ENCODE measurements at regions not wholly inside any gene's neighbourhood (a gene's known extent, or its start where the extent isn't known, plus 50 kb on each side); places are given as distances from the start of the nearest gene placed in this dataset.

GRCh38 chr2:42914314-42914713 is 121.9 kb upstream of the HAAO start:
- no peak for DNase-seq (ENCODE audit: low spot score)
- H3K9ac ChIP-seq (ENCODE audit: low read depth in 1 of 2, low read length in 2 of 2), result no peak overlapping the region
- peak overlapping the region in 1 of 2 donors; percentile 16 for H3K27ac ChIP-seq (ENCODE audit: low read depth in 1 of 2, low read length in 2 of 2)
- H3K9me3 ChIP-seq (ENCODE audit: control insufficient read depth in 4 of 4, low read length in 3 of 4), result no peaks in the 10 kb centered on the region
- H3K27me3 ChIP-seq (ENCODE audit: control insufficient read depth in 4 of 4, insufficient read depth in 4 of 4, low read length in 3 of 4), result no peaks in the 10 kb centered on the region
- TF ChIP-seq CTCF (IDR thresholded peaks at IDR 0.05; ENCODE audit: low read depth, low read length, missing input control), result no peak
- no peak for TF ChIP-seq ZBTB33 (IDR thresholded peaks at IDR 0.05)
- no peak for TF ChIP-seq NR2F2 (IDR thresholded peaks at IDR 0.05)
- no peak for TF ChIP-seq REST (IDR thresholded peaks at IDR 0.05)
- no peak for TF ChIP-seq HNF4A (conservative IDR thresholded peaks at IDR 0.05)
- no peak for TF ChIP-seq RXRA (IDR thresholded peaks at IDR 0.05)
- no peak for TF ChIP-seq ATF3 (IDR thresholded peaks at IDR 0.05)
- no peak for TF ChIP-seq MAX (IDR thresholded peaks at IDR 0.05)
- TF ChIP-seq EGR1 (IDR thresholded peaks at IDR 0.05; ENCODE audit: low read depth in 2 of 2), result no peak
- no peak for TF ChIP-seq SP1 (IDR thresholded peaks at IDR 0.05)
- TF ChIP-seq FOXA2 (IDR thresholded peaks at IDR 0.05), result no peak
- TF ChIP-seq HNF4G (IDR thresholded peaks at IDR 0.05), result no peak
- TF ChIP-seq YY1 (IDR thresholded peaks at IDR 0.05), result no peak
- TF ChIP-seq FOXA1 (IDR thresholded peaks at IDR 0.05), result no peak
- TF ChIP-seq JUND (IDR thresholded peaks at IDR 0.05), result no peak
- TF ChIP-seq TAF1 (conservative IDR thresholded peaks at IDR 0.05), result no peak
- TF ChIP-seq GABPA (IDR thresholded peaks at IDR 0.05 in 1 of 2, conservative IDR thresholded peaks at IDR 0.05 in 1 of 2), result no peak
- TF ChIP-seq RAD21 (IDR thresholded peaks at IDR 0.05), result no peak
- H3K36me3 ChIP-seq (ENCODE audit: control insufficient read depth in 4 of 4, insufficient read depth in 3 of 4, low read depth in 1 of 4, low read length in 3 of 4), result no peaks in the 10 kb centered on the region
- peaks cover 0 to 12% (median 4%) of the 10 kb centered on the region in 4 donors for H3K4me1 ChIP-seq (ENCODE audit: control insufficient read depth in 4 of 4, insufficient read depth in 4 of 4, low read length in 3 of 4)
- WGBS, result 60% methylated on average over 8 of the region's 8 CpGs
- H3K4me3 ChIP-seq (ENCODE audit: low read depth in 1 of 3, low read length in 3 of 3), result no peak overlapping the region

Measured in liver (tissue), 8 donors.